ENCODE measurements at regions not wholly inside any gene's neighbourhood (a gene's known extent, or its start where the extent isn't known, plus 50 kb on each side); places are given as distances from the start of the nearest gene placed in this dataset.

DNA sequence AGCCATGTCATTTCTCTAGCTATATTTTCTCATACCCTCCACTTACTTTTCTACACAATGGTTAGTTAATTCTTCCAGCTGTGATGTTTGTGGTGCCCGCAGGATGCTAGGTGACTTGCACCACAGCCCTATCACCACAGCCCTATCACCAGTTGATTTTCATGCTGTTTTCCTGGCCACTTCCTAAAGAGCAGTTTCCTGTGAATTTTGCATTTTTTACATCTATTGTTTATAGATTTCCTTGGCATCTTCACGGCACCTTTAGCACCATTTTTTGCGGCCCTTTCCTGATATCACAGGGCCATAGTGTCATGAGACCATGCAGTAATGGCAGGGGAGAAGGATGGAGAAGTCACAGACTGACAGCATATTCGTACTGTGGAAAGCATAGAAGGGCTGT, 132.9 kb upstream of the PRICKLE2 start:
- TF ChIP-seq CHD2 (IDR thresholded peaks at IDR 0.05; ENCODE audit: low read depth, low read length) = no peak
- no peak for TF ChIP-seq CBX3 (IDR thresholded peaks at IDR 0.05; ENCODE audit: borderline replicate concordance in 1 of 2, low read length in 2 of 2)
- TF ChIP-seq ZFX (CRISPR knock-in tag; IDR thresholded peaks at IDR 0.05) = no peak
- no peak for TF ChIP-seq SP1 (CRISPR knock-in tag; IDR thresholded peaks at IDR 0.05)
- TF ChIP-seq, protein P1, sequence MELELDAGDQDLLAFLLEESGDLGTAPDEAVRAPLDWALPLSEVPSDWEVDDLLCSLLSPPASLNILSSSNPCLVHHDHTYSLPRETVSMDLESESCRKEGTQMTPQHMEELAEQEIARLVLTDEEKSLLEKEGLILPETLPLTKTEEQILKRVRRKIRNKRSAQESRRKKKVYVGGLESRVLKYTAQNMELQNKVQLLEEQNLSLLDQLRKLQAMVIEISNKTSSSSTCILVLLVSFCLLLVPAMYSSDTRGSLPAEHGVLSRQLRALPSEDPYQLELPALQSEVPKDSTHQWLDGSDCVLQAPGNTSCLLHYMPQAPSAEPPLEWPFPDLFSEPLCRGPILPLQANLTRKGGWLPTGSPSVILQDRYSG (tag; conservative IDR thresholded peaks at IDR 0.05; ENCODE audit: low read depth) = no peak
- TF ChIP-seq JUN (IDR thresholded peaks at IDR 0.05; ENCODE audit: borderline replicate concordance, low read depth, low read length) = no peak
- TF ChIP-seq JUN (CRISPR knock-in tag; IDR thresholded peaks at IDR 0.05; ENCODE audit: borderline replicate concordance) = no peak
